Upper lobe of left lung (tissue), 4 donors: ENCODE measurements at regions not wholly inside any gene's neighbourhood (a gene's known extent, or its start where the extent isn't known, plus 50 kb on each side); places are given as distances from the start of the nearest gene placed in this dataset.

Experiments
- CTCF ChIP-seq, 6 experiments: fragments of 450-650 bp in 4 of 6; fragments of 200-600 bp in 2 of 6; sonication (generic) in 2 of 6; IDR thresholded peaks; one replicate each; pipeline ENCODE4 v1.5.1; 2016 to 2019; ENCODE audit warnings: antibody characterized with exemption in 6 of 6
- EP300 ChIP-seq, 4 donors: sonication (generic); formaldehyde crosslinking; IDR thresholded peaks; one replicate each; pipeline ENCODE4 v1.5.1; 2017; ENCODE audit warnings: antibody characterized with exemption in 4 of 4, control low read depth in 2 of 4
- POLR2A ChIP-seq, 4 donors: fragments of 450-650 bp; IDR thresholded peaks; one replicate each; pipeline ENCODE4 v1.5.1; 2016 to 2017; ENCODE audit warnings: antibody characterized with exemption in 4 of 4, mild to moderate bottlenecking in 2 of 4
- POLR2AphosphoS5 ChIP-seq, 2 donors: sonication (generic); formaldehyde crosslinking; IDR thresholded peaks; one replicate each; pipeline ENCODE4 v1.5.1; 2017; ENCODE audit warnings: antibody characterized with exemption in 2 of 2

GRCh38 chr3:150194957-150195356 lies 213.1 kb upstream of the TSC22D2 start:
- TF ChIP-seq CTCF (IDR thresholded peaks at IDR 0.05) = no peak
- TF ChIP-seq POLR2A (IDR thresholded peaks at IDR 0.05) = no peak
- TF ChIP-seq EP300 (IDR thresholded peaks at IDR 0.05) = no peak
- TF ChIP-seq POLR2AphosphoS5 (IDR thresholded peaks at IDR 0.05) = no peak
